CD14-positive monocyte (primary cell): ENCODE measurements at regions not wholly inside any gene's neighbourhood (a gene's known extent, or its start where the extent isn't known, plus 50 kb on each side); places are given as distances from the start of the nearest gene placed in this dataset.

Experiments
- DNase-seq, 3 donors: peaks; one replicate each; pipeline ENCODE4 v3.0.0-alpha.2; 2011 to 2022
- H2AFZ ChIP-seq: 2 replicates; pipeline ENCODE4 v1.6.0; 2012; ENCODE audit warnings: mild to moderate bottlenecking, low read depth, low read length, inconsistent platforms; ENCODE audit not compliant: insufficient read depth, poor library complexity, severe bottlenecking
- H3K27ac ChIP-seq, 2 donors: 1 replicate in 1 of 2; 2 replicates in 1 of 2; pipeline ENCODE4 v1.5.1; 2012 to 2013; ENCODE audit warnings: low read length in 2 of 2, control low read depth in 1 of 2, inconsistent platforms in 1 of 2, low read depth in 1 of 2, mild to moderate bottlenecking in 1 of 2
- H3K27me3 ChIP-seq, 2 donors: one replicate each; pipeline versions ENCODE4 v1.6.0 to v1.6.1; 2011 to 2013; ENCODE audit warnings: low read length in 2 of 2; ENCODE audit not compliant: control insufficient read depth in 2 of 2, insufficient read depth in 2 of 2
- H3K36me3 ChIP-seq, 2 donors: replicated peaks in 1 of 2; 1 replicate in 1 of 2; 2 replicates in 1 of 2; pipeline versions ENCODE4 v1.5.1 to v1.6.1; 2012 to 2013; ENCODE audit warnings: low read length in 2 of 2, control low read depth in 1 of 2, inconsistent platforms in 1 of 2, mild to moderate bottlenecking in 1 of 2; ENCODE audit not compliant: insufficient read depth in 2 of 2, control insufficient read depth in 1 of 2
- H3K4me1 ChIP-seq, 2 donors: 1 replicate in 1 of 2; 2 replicates in 1 of 2; pipeline versions ENCODE4 v1.5.1 to v1.6.1; 2012 to 2013; ENCODE audit warnings: low read length in 2 of 2, control low read depth in 1 of 2, inconsistent platforms in 1 of 2, mild to moderate bottlenecking in 1 of 2, moderate library complexity in 1 of 2; ENCODE audit not compliant: insufficient read depth in 2 of 2, control insufficient read depth in 1 of 2
- H3K4me2 ChIP-seq: replicated peaks from 2 replicates; pipeline ENCODE3; 2012; ENCODE audit warnings: low read length, moderate library complexity, mild to moderate bottlenecking; ENCODE audit not compliant: poor library complexity, severe bottlenecking; ENCODE audit errors: extremely low read depth
- H3K4me3 ChIP-seq, 3 experiments: fragments of 200-600 bp in 1 of 3; sonication (generic) in 1 of 3; replicated peaks in 1 of 3; 1 replicate in 2 of 3; 2 replicates in 1 of 3; pipeline ENCODE4 v1.5.1; 2011 to 2013; ENCODE audit warnings: low read length in 3 of 3, mild to moderate bottlenecking in 3 of 3, control low read depth in 2 of 3, low read depth in 2 of 3, inconsistent platforms in 1 of 3, moderate library complexity in 1 of 3
- H3K79me2 ChIP-seq: 2 replicates; pipeline ENCODE4 v1.6.0; 2012; ENCODE audit warnings: mild to moderate bottlenecking, control low read depth, inconsistent platforms, low read length, moderate library complexity; ENCODE audit not compliant: insufficient read depth
- H3K9ac ChIP-seq: 2 replicates; pipeline ENCODE4 v1.6.0; 2017; ENCODE audit warnings: low read length, mild to moderate bottlenecking; ENCODE audit not compliant: insufficient read depth, poor library complexity, severe bottlenecking
- H3K9me3 ChIP-seq, 2 donors: replicated peaks in 1 of 2; 1 replicate in 1 of 2; 2 replicates in 1 of 2; pipeline versions ENCODE4 v1.5.1 to v1.6.1; 2012 to 2013; ENCODE audit warnings: low read length in 2 of 2, control low read depth in 1 of 2; ENCODE audit not compliant: control insufficient read depth in 1 of 2, insufficient read depth in 1 of 2
- H4K20me1 ChIP-seq: 2 replicates; pipeline ENCODE4 v1.6.0; 2012; ENCODE audit warnings: mild to moderate bottlenecking, low read length, control low read depth, moderate library complexity; ENCODE audit not compliant: insufficient read depth
- H3K27ac Mint-ChIP-seq, 7 donors: one replicate each; pipeline ENCODE4 v1.8.0; 2020; ENCODE audit warnings: mild to moderate bottlenecking in 7 of 7, mixed read lengths in 7 of 7, moderate library complexity in 6 of 7, inconsistent platforms in 2 of 7
- H3K27me3 Mint-ChIP-seq, 3 donors: one replicate each; pipeline ENCODE4 v1.8.0; 2021 to 2022; ENCODE audit warnings: low read depth in 3 of 3, mild to moderate bottlenecking in 3 of 3, mixed read lengths in 3 of 3, moderate library complexity in 3 of 3, inconsistent platforms in 1 of 3
- H3K36me3 Mint-ChIP-seq, 2 donors: one replicate each; pipeline ENCODE4 v1.8.0; 2020; ENCODE audit warnings: mixed read lengths in 2 of 2, inconsistent platforms in 1 of 2, mild to moderate bottlenecking in 1 of 2
- H3K4me1 Mint-ChIP-seq: one replicate; pipeline ENCODE4 v1.8.0; 2020; ENCODE audit warnings: mild to moderate bottlenecking, mixed read lengths
- H3K4me3 Mint-ChIP-seq, 2 donors: one replicate each; pipeline ENCODE4 v1.8.0; 2020; ENCODE audit warnings: mild to moderate bottlenecking in 2 of 2, mixed read lengths in 2 of 2, moderate library complexity in 1 of 2
- H3K9me3 Mint-ChIP-seq, 7 donors: one replicate each; pipeline ENCODE4 v1.8.0; 2020 to 2022; ENCODE audit warnings: mixed read lengths in 7 of 7, mild to moderate bottlenecking in 6 of 7, moderate library complexity in 6 of 7, inconsistent platforms in 2 of 7
- WGBS: methylation state at CpG from one replicate; pipeline ENCODE4 v1.1.5; 2013; ENCODE audit warnings: missing lambda C conversion rate; ENCODE audit not compliant: insufficient coverage; 5-methylcytosine and 5-hydroxymethylcytosine counted together
- intact Hi-C, 2 donors: fragments of 100-400 bp; cut with micrococcal nuclease; formaldehyde crosslinking; loops; one replicate each; pipeline versions ENCODE4 v1.15.0 to v1.15.1; 2023
- TF ChIP-seq, protein P1 (sequence below): fragments of 200-600 bp; IDR thresholded peaks from one replicate; pipeline ENCODE4 v1.8.0; 2022; ENCODE audit warnings: antibody characterized with exemption, mild to moderate bottlenecking

DNA sequence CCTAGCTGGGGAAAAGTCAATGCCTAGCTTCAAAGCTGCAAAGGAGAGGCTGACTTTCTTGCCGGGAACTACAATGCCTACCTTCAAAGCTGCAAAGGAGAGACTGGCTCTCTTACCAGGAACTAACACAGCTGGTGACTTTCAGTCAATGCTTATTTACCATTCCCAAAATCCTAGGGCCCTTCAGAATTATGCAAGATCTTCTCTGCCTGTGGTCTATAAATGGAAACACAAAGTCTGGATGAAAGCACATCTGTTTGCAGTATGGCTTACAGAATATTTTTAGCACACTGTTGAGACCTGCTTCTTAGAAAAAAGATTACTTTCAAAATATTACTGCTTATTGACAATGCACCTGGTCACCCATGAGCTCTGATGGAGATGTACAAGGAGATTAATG, 259.4 kb downstream of the PLK2 start:
- intact Hi-C loops = no loop called here

GRCh38 chr5:58199087-58199486, 260.8 kb downstream of the PLK2 start:
- H3K4me3 ChIP-seq = no peak overlapping the region
- no peak overlapping the region for H3K9ac ChIP-seq
- TF ChIP-seq, protein P1, sequence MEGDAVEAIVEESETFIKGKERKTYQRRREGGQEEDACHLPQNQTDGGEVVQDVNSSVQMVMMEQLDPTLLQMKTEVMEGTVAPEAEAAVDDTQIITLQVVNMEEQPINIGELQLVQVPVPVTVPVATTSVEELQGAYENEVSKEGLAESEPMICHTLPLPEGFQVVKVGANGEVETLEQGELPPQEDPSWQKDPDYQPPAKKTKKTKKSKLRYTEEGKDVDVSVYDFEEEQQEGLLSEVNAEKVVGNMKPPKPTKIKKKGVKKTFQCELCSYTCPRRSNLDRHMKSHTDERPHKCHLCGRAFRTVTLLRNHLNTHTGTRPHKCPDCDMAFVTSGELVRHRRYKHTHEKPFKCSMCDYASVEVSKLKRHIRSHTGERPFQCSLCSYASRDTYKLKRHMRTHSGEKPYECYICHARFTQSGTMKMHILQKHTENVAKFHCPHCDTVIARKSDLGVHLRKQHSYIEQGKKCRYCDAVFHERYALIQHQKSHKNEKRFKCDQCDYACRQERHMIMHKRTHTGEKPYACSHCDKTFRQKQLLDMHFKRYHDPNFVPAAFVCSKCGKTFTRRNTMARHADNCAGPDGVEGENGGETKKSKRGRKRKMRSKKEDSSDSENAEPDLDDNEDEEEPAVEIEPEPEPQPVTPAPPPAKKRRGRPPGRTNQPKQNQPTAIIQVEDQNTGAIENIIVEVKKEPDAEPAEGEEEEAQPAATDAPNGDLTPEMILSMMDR = no peak
- no peaks in the 10 kb centered on the region for H3K79me2 ChIP-seq
- Mint-ChIP-seq H3K9me3 (peaks cover 2 to 12% (median 4%) of the 10 kb centered on the region in 7 donors), H3K36me3 (no peaks in the 10 kb centered on the region), H3K4me1 (no peaks in the 10 kb centered on the region), H3K27me3 (no peaks in the 10 kb centered on the region), H3K4me3 (no peak overlapping the region), H3K27ac (no peak overlapping the region)
- H4K20me1 ChIP-seq = no peaks in the 10 kb centered on the region
- no peak overlapping the region for H3K4me2 ChIP-seq
- no peaks in the 10 kb centered on the region for H3K4me1 ChIP-seq
- no peaks in the 10 kb centered on the region for H3K27me3 ChIP-seq
- H3K36me3 ChIP-seq = no peaks in the 10 kb centered on the region
- DNase-seq = no peak
- intact Hi-C loops = no loop called here
- H3K27ac ChIP-seq = no peak overlapping the region
- H3K9me3 ChIP-seq = no peaks in the 10 kb centered on the region
- no peak overlapping the region for H2AFZ ChIP-seq
- WGBS = no CpG with 5 or more reads among the region's 2 CpGs

More for the DNA sequence above, 259.4 kb downstream of the PLK2 start:
- DNase-seq = no peak
- Histone ChIP-seq H3K9me3 (no peaks in the 10 kb centered on the region), H3K79me2 (no peaks in the 10 kb centered on the region), H3K9ac (no peak overlapping the region), H2AFZ (no peak overlapping the region), H3K27me3 (no peaks in the 10 kb centered on the region), H3K4me1 (no peaks in the 10 kb centered on the region), H3K36me3 (no peaks in the 10 kb centered on the region), H3K27ac (no peak overlapping the region), H3K4me2 (no peak overlapping the region), H4K20me1 (no peaks in the 10 kb centered on the region), H3K4me3 (no peak overlapping the region)
- WGBS = no CpG with 5 or more reads among the region's 1 CpG
- H3K27ac Mint-ChIP-seq = no peak overlapping the region
- TF ChIP-seq, protein P1 = no peak
- no peaks in the 10 kb centered on the region for H3K4me1 Mint-ChIP-seq
- H3K4me3 Mint-ChIP-seq = no peak overlapping the region
- H3K9me3 Mint-ChIP-seq = peaks cover 2 to 11% (median 4%) of the 10 kb centered on the region in 7 donors
- no peaks in the 10 kb centered on the region for H3K27me3 Mint-ChIP-seq
- no peaks in the 10 kb centered on the region for H3K36me3 Mint-ChIP-seq
